ENCODE measurements at regions not wholly inside any gene's neighbourhood (a gene's known extent, or its start where the extent isn't known, plus 50 kb on each side); places are given as distances from the start of the nearest gene placed in this dataset.

GRCh38 chr3:73699327-73699726 lies 74.6 kb upstream of the PDZRN3 start:
- Histone ChIP-seq H4K91ac (ENCODE audit: insufficient read length, low read depth, low read length) (no peak overlapping the region), H4K20me1 (ENCODE audit: control insufficient read depth, insufficient read depth, insufficient read length) (no peaks in the 10 kb centered on the region), H3K4ac (ENCODE audit: low read depth, low read length) (no peak overlapping the region), H3K56ac (ENCODE audit: insufficient read length, low read depth, low read length) (no peak overlapping the region), H2BK5ac (ENCODE audit: insufficient read length, low read length) (no peak overlapping the region), H3K4me2 (ENCODE audit: insufficient read depth, insufficient read length, low read length) (no peak overlapping the region), H2BK120ac (ENCODE audit: low read depth, low read length, poor library complexity, severe bottlenecking) (no peak overlapping the region), H2AK5ac (ENCODE audit: insufficient read length, low read length) (no peak overlapping the region), H3K79me1 (ENCODE audit: insufficient read depth, low read depth, low read length, poor library complexity, severe bottlenecking) (no peaks in the 10 kb centered on the region), H3K23me2 (ENCODE audit: insufficient read length, low read depth, low read length, poor library complexity, severe bottlenecking) (no peaks in the 10 kb centered on the region), H3K23ac (ENCODE audit: insufficient read length, low read depth, low read length) (no peak overlapping the region), H3K9me3 (ENCODE audit: control insufficient read depth, low read depth, low read length) (no peaks in the 10 kb centered on the region), H2BK12ac (ENCODE audit: insufficient read length, low read depth, low read length) (no peak overlapping the region), H3K9ac (ENCODE audit: extremely low read depth, insufficient read length, low read length) (no peak overlapping the region), H2BK15ac (ENCODE audit: low read depth, low read length) (no peak overlapping the region), H3K27me3 (ENCODE audit: insufficient read depth, low read length) (no peaks in the 10 kb centered on the region), H3T11ph (ENCODE audit: low read length) (no peak overlapping the region), H3K4me1 (ENCODE audit: insufficient read depth, low read length) (no peaks in the 10 kb centered on the region), H2BK20ac (ENCODE audit: low read depth, low read length, poor library complexity, severe bottlenecking) (no peak overlapping the region), H3K14ac (ENCODE audit: insufficient read depth, low read length) (no peak overlapping the region), H4K8ac (replicated peaks; ENCODE audit: insufficient read length, low read depth, low read length) (no peak overlapping the region), H2AFZ (ENCODE audit: low read length) (no peak overlapping the region), H3K27ac (ENCODE audit: insufficient read length, low read depth, low read length) (no peak overlapping the region), H4K5ac (ENCODE audit: insufficient read length, low read depth, low read length) (no peak overlapping the region), H3K18ac (ENCODE audit: insufficient read length, low read depth, low read length) (no peak overlapping the region), H3K79me2 (ENCODE audit: insufficient read depth, low read length) (no peaks in the 10 kb centered on the region)
- Mint-ChIP-seq H3K4me1 (no peaks in the 10 kb centered on the region), H3K36me3 (ENCODE audit: insufficient read depth in 1 of 3, low read depth in 3 of 3) (no peaks in the 10 kb centered on the region), H3K27ac (no peak overlapping the region), H3K4me3 (no peak overlapping the region), H3K27me3 (ENCODE audit: low read depth) (no peaks in the 10 kb centered on the region), H3K9me3 (no peaks in the 10 kb centered on the region)
- no peak for DNase-seq
- TF ChIP-seq, protein P1, sequence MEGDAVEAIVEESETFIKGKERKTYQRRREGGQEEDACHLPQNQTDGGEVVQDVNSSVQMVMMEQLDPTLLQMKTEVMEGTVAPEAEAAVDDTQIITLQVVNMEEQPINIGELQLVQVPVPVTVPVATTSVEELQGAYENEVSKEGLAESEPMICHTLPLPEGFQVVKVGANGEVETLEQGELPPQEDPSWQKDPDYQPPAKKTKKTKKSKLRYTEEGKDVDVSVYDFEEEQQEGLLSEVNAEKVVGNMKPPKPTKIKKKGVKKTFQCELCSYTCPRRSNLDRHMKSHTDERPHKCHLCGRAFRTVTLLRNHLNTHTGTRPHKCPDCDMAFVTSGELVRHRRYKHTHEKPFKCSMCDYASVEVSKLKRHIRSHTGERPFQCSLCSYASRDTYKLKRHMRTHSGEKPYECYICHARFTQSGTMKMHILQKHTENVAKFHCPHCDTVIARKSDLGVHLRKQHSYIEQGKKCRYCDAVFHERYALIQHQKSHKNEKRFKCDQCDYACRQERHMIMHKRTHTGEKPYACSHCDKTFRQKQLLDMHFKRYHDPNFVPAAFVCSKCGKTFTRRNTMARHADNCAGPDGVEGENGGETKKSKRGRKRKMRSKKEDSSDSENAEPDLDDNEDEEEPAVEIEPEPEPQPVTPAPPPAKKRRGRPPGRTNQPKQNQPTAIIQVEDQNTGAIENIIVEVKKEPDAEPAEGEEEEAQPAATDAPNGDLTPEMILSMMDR (conservative IDR thresholded peaks at IDR 0.05), result no peak

All from H9 (cell line).